Glutamatergic neuron (in vitro differentiated cells): ENCODE measurements at regions not wholly inside any gene's neighbourhood (a gene's known extent, or its start where the extent isn't known, plus 50 kb on each side); places are given as distances from the start of the nearest gene placed in this dataset.

Experiments
- DNase-seq: peaks from one replicate; pipeline ENCODE4 v3.0.0; 2022
- H3K27ac Mint-ChIP-seq: one replicate; pipeline ENCODE4 v1.8.0; 2020; ENCODE audit warnings: mild to moderate bottlenecking, mixed read lengths, inconsistent platforms; ENCODE audit not compliant: unreplicated experiment
- H3K27me3 Mint-ChIP-seq: one replicate; pipeline ENCODE4 v1.8.0; 2020; ENCODE audit warnings: mild to moderate bottlenecking, moderate library complexity, mixed read lengths, inconsistent platforms; ENCODE audit not compliant: unreplicated experiment
- H3K36me3 Mint-ChIP-seq: one replicate; pipeline ENCODE4 v1.8.0; 2020; ENCODE audit warnings: mild to moderate bottlenecking, mixed read lengths, inconsistent platforms; ENCODE audit not compliant: unreplicated experiment
- H3K4me1 Mint-ChIP-seq: one replicate; pipeline ENCODE4 v1.8.0; 2020; ENCODE audit warnings: mild to moderate bottlenecking, low read depth, mixed read lengths, inconsistent platforms; ENCODE audit not compliant: unreplicated experiment
- H3K4me3 Mint-ChIP-seq: one replicate; pipeline ENCODE4 v1.8.0; 2020; ENCODE audit warnings: mild to moderate bottlenecking, mixed read lengths, inconsistent platforms; ENCODE audit not compliant: unreplicated experiment
- H3K9me3 Mint-ChIP-seq: one replicate; pipeline ENCODE4 v1.8.0; 2020; ENCODE audit warnings: mild to moderate bottlenecking, moderate library complexity, mixed read lengths, inconsistent platforms; ENCODE audit not compliant: unreplicated experiment
- TF ChIP-seq, protein P1 (sequence below): fragments of 200-600 bp; sonication (generic); IDR thresholded peaks from one replicate; pipeline ENCODE4 v1.5.0; 2021; ENCODE audit not compliant: partially characterized antibody, unreplicated experiment

DNA sequence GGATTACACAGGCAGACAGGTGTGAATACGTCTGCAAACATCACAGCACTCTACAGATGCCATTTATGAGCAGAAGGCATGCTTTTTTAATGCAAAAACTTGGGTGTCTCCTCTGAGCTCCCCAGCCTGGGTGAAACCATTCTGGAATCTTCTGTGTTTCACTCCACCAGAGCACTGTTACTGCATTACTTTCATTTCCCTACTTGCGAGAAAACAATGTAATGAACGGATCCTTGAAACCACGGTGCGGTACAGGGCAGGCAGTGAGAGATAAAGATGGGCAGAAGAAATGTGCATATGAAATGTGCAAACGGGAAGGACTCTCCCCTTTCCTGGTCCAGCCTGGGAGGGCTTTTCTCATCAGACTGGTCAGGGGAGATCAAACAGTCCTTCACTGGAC lies 584.3 kb upstream of the KLF4 start:
- TF ChIP-seq, protein P1, sequence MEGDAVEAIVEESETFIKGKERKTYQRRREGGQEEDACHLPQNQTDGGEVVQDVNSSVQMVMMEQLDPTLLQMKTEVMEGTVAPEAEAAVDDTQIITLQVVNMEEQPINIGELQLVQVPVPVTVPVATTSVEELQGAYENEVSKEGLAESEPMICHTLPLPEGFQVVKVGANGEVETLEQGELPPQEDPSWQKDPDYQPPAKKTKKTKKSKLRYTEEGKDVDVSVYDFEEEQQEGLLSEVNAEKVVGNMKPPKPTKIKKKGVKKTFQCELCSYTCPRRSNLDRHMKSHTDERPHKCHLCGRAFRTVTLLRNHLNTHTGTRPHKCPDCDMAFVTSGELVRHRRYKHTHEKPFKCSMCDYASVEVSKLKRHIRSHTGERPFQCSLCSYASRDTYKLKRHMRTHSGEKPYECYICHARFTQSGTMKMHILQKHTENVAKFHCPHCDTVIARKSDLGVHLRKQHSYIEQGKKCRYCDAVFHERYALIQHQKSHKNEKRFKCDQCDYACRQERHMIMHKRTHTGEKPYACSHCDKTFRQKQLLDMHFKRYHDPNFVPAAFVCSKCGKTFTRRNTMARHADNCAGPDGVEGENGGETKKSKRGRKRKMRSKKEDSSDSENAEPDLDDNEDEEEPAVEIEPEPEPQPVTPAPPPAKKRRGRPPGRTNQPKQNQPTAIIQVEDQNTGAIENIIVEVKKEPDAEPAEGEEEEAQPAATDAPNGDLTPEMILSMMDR = no peak
- Mint-ChIP-seq H3K27me3 (peaks cover 7% of the 10 kb centered on the region), H3K36me3 (peaks cover 9% of the 10 kb centered on the region), H3K4me1 (no peaks in the 10 kb centered on the region), H3K27ac (no peak overlapping the region), H3K4me3 (no peak overlapping the region), H3K9me3 (peaks cover 7% of the 10 kb centered on the region)
- DNase-seq = no peak

DNA sequence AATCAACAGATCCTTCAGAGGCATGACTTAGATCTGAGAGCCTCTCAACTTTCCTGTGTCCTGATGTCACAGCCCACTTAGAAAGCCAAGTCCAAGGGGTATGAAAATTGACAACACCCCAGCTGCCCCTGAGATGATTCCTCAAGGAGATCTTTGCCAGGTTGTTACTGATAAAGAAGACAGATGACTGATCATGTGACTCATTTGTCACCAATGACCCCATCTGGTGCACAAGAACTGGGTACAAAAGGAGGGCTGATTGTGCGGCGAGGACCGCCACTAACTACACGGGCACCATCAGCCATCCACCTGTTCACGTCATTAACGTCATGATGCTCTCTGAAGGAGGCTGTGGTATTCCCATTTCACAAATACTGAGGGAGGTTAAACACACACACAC lies 583.2 kb upstream of the KLF4 start:
- peaks cover 6% of the 10 kb centered on the region for H3K9me3 Mint-ChIP-seq
- peaks cover 9% of the 10 kb centered on the region for H3K36me3 Mint-ChIP-seq
- H3K4me3 Mint-ChIP-seq = no peak overlapping the region
- no peaks in the 10 kb centered on the region for H3K4me1 Mint-ChIP-seq
- H3K27me3 Mint-ChIP-seq = peaks cover 7% of the 10 kb centered on the region
- no peak for DNase-seq
- TF ChIP-seq, protein P1 = no peak
- no peak overlapping the region for H3K27ac Mint-ChIP-seq

DNA sequence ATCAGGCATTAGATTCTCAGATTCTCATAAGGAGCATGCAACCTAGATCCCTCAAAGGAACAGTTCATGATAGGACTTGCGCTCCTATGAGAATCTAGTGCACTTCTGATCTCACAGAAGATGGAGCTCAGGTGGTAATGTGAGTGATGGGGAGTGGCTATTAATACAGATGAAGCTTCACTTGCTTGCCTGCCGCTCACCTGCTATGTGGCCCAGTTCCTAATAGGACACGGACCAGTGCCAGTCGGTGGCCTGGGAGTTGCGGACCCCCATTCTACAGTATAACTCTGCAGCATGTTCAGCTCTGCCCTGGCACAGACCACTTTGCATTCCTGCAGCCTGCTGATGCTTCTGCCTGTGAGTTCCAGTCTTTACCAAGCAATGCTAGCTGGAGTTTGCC lies 581.3 kb upstream of the KLF4 start:
- H3K36me3 Mint-ChIP-seq = peaks cover 9% of the 10 kb centered on the region
- TF ChIP-seq, protein P1 = no peak
- peaks cover 6% of the 10 kb centered on the region for H3K9me3 Mint-ChIP-seq
- no peak overlapping the region for H3K4me3 Mint-ChIP-seq
- H3K4me1 Mint-ChIP-seq = no peaks in the 10 kb centered on the region
- peaks cover 7% of the 10 kb centered on the region for H3K27me3 Mint-ChIP-seq
- no peak for DNase-seq
- no peak overlapping the region for H3K27ac Mint-ChIP-seq

DNA sequence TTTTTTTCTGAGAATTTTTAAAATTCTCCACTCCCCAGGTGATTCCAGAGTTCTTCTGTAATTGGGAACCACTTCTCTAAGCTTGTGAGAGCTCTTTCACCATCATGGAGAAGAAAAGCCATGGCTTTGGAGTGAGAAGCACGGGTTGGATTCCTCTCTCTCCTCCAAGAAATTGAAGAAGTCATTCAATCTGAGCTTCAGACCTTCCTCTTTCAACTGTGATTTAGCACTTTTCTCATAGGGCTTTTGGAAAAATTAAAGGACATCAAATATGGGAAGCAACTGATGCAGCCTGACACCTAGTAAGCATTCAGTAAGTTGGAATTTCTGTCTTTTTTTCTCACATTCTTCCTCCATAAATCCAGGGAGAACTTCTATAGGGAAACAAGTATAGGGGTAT lies 580.4 kb upstream of the KLF4 start:
- H3K4me1 Mint-ChIP-seq = no peaks in the 10 kb centered on the region

DNA sequence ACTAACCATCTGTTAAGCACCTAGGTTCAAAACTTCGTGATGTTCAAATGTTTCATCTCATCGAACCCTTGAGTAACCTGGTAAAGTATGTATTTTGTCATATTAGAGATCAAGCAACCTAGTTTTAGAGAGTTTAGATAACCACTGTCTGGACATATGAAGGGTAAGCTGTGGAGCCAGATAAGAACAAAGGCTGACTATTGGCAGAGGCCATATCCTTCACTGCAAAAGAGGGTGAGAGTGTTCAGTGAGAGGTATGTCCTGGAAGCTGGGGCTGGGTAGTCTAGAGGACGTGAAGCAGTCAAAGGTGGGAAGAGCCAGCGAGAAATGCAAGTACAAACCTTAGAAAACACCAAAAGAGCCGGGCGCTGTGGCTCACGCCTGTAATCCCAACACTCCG lies 573.1 kb upstream of the KLF4 start:
- TF ChIP-seq, protein P1 = no peak
- no peak for DNase-seq
- no peaks in the 10 kb centered on the region for H3K36me3 Mint-ChIP-seq
- H3K27me3 Mint-ChIP-seq = peaks cover 3% of the 10 kb centered on the region
- no peaks in the 10 kb centered on the region for H3K4me1 Mint-ChIP-seq
- no peak overlapping the region for H3K4me3 Mint-ChIP-seq
- no peaks in the 10 kb centered on the region for H3K9me3 Mint-ChIP-seq
- H3K27ac Mint-ChIP-seq = no peak overlapping the region

More for the DNA sequence above, 580.4 kb upstream of the KLF4 start:
- Mint-ChIP-seq H3K27me3 (peaks cover 6% of the 10 kb centered on the region), H3K27ac (no peak overlapping the region), H3K36me3 (peaks cover 9% of the 10 kb centered on the region), H3K4me3 (no peak overlapping the region), H3K9me3 (peaks cover 6% of the 10 kb centered on the region)
- DNase-seq = no peak
- TF ChIP-seq, protein P1 = no peak
